ENCODE measurements at regions not wholly inside any gene's neighbourhood (a gene's known extent, or its start where the extent isn't known, plus 50 kb on each side); places are given as distances from the start of the nearest gene placed in this dataset.
A peak's percentile ranks its signal among the peaks of the same experiment; 100 is the strongest.
"Not testable (repeated sequence)": the region's sequence is repeated elsewhere in the genome, so short reads cannot be mapped to it uniquely, and the experiment has no call there.

- Mint-ChIP-seq H3K4me3 (no peak overlapping the region), H3K9me3 (peaks cover 0 to 13% (median under 1%) of the 10 kb centered on the region in 9 donors), H3K27me3 (peaks cover 0 to 20% (median 12%) of the 10 kb centered on the region in 5 donors), H3K4me1 (no peaks in the 10 kb centered on the region), H3K36me3 (peaks cover 0 to 5% (median 0%) of the 10 kb centered on the region in 3 donors), H3K27ac (no peak overlapping the region)
- POLR2A ChIA-PET: no interaction called here
- ATAC-seq (no peak), DNase-seq (no peak)
Measured at GRCh38 chr10:78659598-78659967, 409.2 kb upstream of the ZMIZ1 start.

- DNase-seq (no peak), ATAC-seq (no peak)
- Mint-ChIP-seq H3K4me3 (no peak overlapping the region), H3K9me3 (peaks cover 0 to 23% (median 5%) of the 10 kb centered on the region in 9 donors), H3K27ac (peak overlapping the region in 1 of 10 donors; percentile 26), H3K27me3 (peaks cover 0 to 24% (median 17%) of the 10 kb centered on the region in 5 donors), H3K36me3 (peaks cover 0 to 11% (median 0%) of the 10 kb centered on the region in 3 donors), H3K4me1 (no peaks in the 10 kb centered on the region)
- POLR2A ChIA-PET: no interaction called here
Measured at GRCh38 chr10:78660446-78661106, 408.2 kb upstream of the ZMIZ1 start.

GRCh38 chr10:78663721-78664120, 405.0 kb upstream of the ZMIZ1 start:
- ATAC-seq (no peak), DNase-seq (no peak)
- Mint-ChIP-seq H3K4me1 (no peaks in the 10 kb centered on the region), H3K4me3 (no peak overlapping the region), H3K27ac (no peak overlapping the region), H3K9me3 (peaks cover 0 to 42% (median 10%) of the 10 kb centered on the region in 9 donors), H3K27me3 (peaks cover 16 to 28% (median 19%) of the 10 kb centered on the region in 5 donors), H3K36me3 (peaks cover 0 to 23% (median 7%) of the 10 kb centered on the region in 3 donors)
- POLR2A ChIA-PET: no interaction called here

- H3K27me3 Mint-ChIP-seq: peaks cover 16 to 36% (median 19%) of the 10 kb centered on the region in 5 donors
- DNase-seq: no peak
Measured at GRCh38 chr10:78664929-78665553, 403.7 kb upstream of the ZMIZ1 start.

GRCh38 chr10:78672918-78673317, 395.8 kb upstream of the ZMIZ1 start:
- Mint-ChIP-seq H3K4me1 (no peaks in the 10 kb centered on the region), H3K9me3 (peaks cover 0 to 16% (median 0%) of the 10 kb centered on the region in 9 donors), H3K4me3 (no peak overlapping the region), H3K27me3 (peaks cover 0 to 11% (median 2%) of the 10 kb centered on the region in 5 donors), H3K36me3 (no peaks in the 10 kb centered on the region), H3K27ac (no peak overlapping the region)
- no peak for DNase-seq
- no peak for ATAC-seq
- POLR2A ChIA-PET: no interaction called here

More at GRCh38 chr10:78664929-78665553, 403.7 kb upstream of the ZMIZ1 start:
- H3K9me3 Mint-ChIP-seq: peaks cover 0 to 42% (median 10%) of the 10 kb centered on the region in 9 donors
- H3K4me1 Mint-ChIP-seq: no peaks in the 10 kb centered on the region
- no peak overlapping the region for H3K4me3 Mint-ChIP-seq
- POLR2A ChIA-PET: no interaction called here
- H3K27ac Mint-ChIP-seq: no peak overlapping the region
- ATAC-seq: no peak
- peaks cover 0 to 23% (median 7%) of the 10 kb centered on the region in 3 donors for H3K36me3 Mint-ChIP-seq

- POLR2A ChIA-PET, ATAC-seq, DNase-seq, H3K27ac Mint-ChIP-seq, H3K36me3 Mint-ChIP-seq, H3K4me1 Mint-ChIP-seq, H3K4me3 Mint-ChIP-seq: not testable (repeated sequence)
- peaks cover 6 to 18% (median 11%) of the 10 kb centered on the region in 5 donors for H3K27me3 Mint-ChIP-seq
- peaks cover 0 to 17% (median 4%) of the 10 kb centered on the region in 9 donors for H3K9me3 Mint-ChIP-seq
Measured at GRCh38 chr10:78681141-78681540, 387.6 kb upstream of the ZMIZ1 start.

GRCh38 chr10:78681986-78682385, 386.8 kb upstream of the ZMIZ1 start:
- ATAC-seq, POLR2A ChIA-PET, DNase-seq, H3K36me3 Mint-ChIP-seq, H3K4me1 Mint-ChIP-seq, H3K27ac Mint-ChIP-seq, H3K4me3 Mint-ChIP-seq: not testable (repeated sequence)
- peaks cover 0 to 17% (median 4%) of the 10 kb centered on the region in 9 donors for H3K9me3 Mint-ChIP-seq
- peaks cover 6 to 18% (median 11%) of the 10 kb centered on the region in 5 donors for H3K27me3 Mint-ChIP-seq

- Mint-ChIP-seq H3K36me3 (no peaks in the 10 kb centered on the region), H3K27ac (no peak overlapping the region), H3K4me3 (no peak overlapping the region), H3K27me3 (peaks cover 8 to 20% (median 11%) of the 10 kb centered on the region in 5 donors), H3K9me3 (peaks cover 0 to 17% (median 4%) of the 10 kb centered on the region in 9 donors), H3K4me1 (no peaks in the 10 kb centered on the region)
- ATAC-seq: no peak
- no peak for DNase-seq
- POLR2A ChIA-PET: no interaction called here
Measured at GRCh38 chr10:78684947-78685346, 383.8 kb upstream of the ZMIZ1 start.

- Mint-ChIP-seq H3K27ac (no peak overlapping the region), H3K36me3 (no peaks in the 10 kb centered on the region), H3K9me3 (peaks cover 0 to 12% (median 4%) of the 10 kb centered on the region in 9 donors), H3K27me3 (peaks cover 8 to 16% (median 10%) of the 10 kb centered on the region in 5 donors), H3K4me1 (no peaks in the 10 kb centered on the region), H3K4me3 (no peak overlapping the region)
- DNase-seq (no peak), ATAC-seq (no peak)
- POLR2A ChIA-PET: no interaction called here
Measured at GRCh38 chr10:78685466-78686103, 383.2 kb upstream of the ZMIZ1 start.

- no peak overlapping the region for H3K27ac Mint-ChIP-seq
- no peak overlapping the region for H3K4me3 Mint-ChIP-seq
- no peaks in the 10 kb centered on the region for H3K4me1 Mint-ChIP-seq
- ATAC-seq: no peak
- H3K27me3 Mint-ChIP-seq: peaks cover under 1 to 16% (median 8%) of the 10 kb centered on the region in 5 donors
- POLR2A ChIA-PET: no interaction called here
- DNase-seq: no peak
- H3K36me3 Mint-ChIP-seq: no peaks in the 10 kb centered on the region
- H3K9me3 Mint-ChIP-seq: peaks cover 0 to 4% (median 0%) of the 10 kb centered on the region in 9 donors
Measured at GRCh38 chr10:78686444-78687060, 382.2 kb upstream of the ZMIZ1 start.

- no peak overlapping the region for H3K27ac Mint-ChIP-seq
- H3K27me3 Mint-ChIP-seq: peaks cover 0 to 16% (median 8%) of the 10 kb centered on the region in 5 donors
- no peak overlapping the region for H3K4me3 Mint-ChIP-seq
- peaks cover 0 to 3% (median 0%) of the 10 kb centered on the region in 9 donors for H3K9me3 Mint-ChIP-seq
- POLR2A ChIA-PET: no interaction called here
- no peaks in the 10 kb centered on the region for H3K36me3 Mint-ChIP-seq
- DNase-seq (no peak), ATAC-seq (no peak)
- no peaks in the 10 kb centered on the region for H3K4me1 Mint-ChIP-seq
Measured at GRCh38 chr10:78687626-78688025, 381.1 kb upstream of the ZMIZ1 start.

- Mint-ChIP-seq H3K4me1 (no peaks in the 10 kb centered on the region), H3K9me3 (no peaks in the 10 kb centered on the region), H3K27ac (no peak overlapping the region), H3K27me3 (peaks cover 0 to 16% (median 7%) of the 10 kb centered on the region in 5 donors), H3K4me3 (no peak overlapping the region), H3K36me3 (no peaks in the 10 kb centered on the region)
- no peak for ATAC-seq
- POLR2A ChIA-PET: no interaction called here
- DNase-seq: no peak
Measured at GRCh38 chr10:78688230-78688900, 380.4 kb upstream of the ZMIZ1 start.
